ENCODE measurements at regions not wholly inside any gene's neighbourhood (a gene's known extent, or its start where the extent isn't known, plus 50 kb on each side); places are given as distances from the start of the nearest gene placed in this dataset.

- TF ChIP-seq, protein P1, sequence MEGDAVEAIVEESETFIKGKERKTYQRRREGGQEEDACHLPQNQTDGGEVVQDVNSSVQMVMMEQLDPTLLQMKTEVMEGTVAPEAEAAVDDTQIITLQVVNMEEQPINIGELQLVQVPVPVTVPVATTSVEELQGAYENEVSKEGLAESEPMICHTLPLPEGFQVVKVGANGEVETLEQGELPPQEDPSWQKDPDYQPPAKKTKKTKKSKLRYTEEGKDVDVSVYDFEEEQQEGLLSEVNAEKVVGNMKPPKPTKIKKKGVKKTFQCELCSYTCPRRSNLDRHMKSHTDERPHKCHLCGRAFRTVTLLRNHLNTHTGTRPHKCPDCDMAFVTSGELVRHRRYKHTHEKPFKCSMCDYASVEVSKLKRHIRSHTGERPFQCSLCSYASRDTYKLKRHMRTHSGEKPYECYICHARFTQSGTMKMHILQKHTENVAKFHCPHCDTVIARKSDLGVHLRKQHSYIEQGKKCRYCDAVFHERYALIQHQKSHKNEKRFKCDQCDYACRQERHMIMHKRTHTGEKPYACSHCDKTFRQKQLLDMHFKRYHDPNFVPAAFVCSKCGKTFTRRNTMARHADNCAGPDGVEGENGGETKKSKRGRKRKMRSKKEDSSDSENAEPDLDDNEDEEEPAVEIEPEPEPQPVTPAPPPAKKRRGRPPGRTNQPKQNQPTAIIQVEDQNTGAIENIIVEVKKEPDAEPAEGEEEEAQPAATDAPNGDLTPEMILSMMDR (IDR thresholded peaks at IDR 0.05), result no peak
- no peak for TF ChIP-seq EZH2 (IDR thresholded peaks at IDR 0.05; ENCODE audit: borderline replicate concordance, insufficient read depth, low read depth, low read length, poor library complexity, severe bottlenecking)
These were observed 95.6 kb upstream of the METTL14 start for GRCh38 chr4:118589471-118590055.

Measured in B cell (primary cell).